Stimulated activated memory B cell treated with anti-CD40 and anti-IgM and Interleukin-4, amounts not matched to agents 10 μg/mL and 1 μg/mL and 100 μg/mL, for 72 hours (primary cell): ENCODE measurements at regions not wholly inside any gene's neighbourhood (a gene's known extent, or its start where the extent isn't known, plus 50 kb on each side); places are given as distances from the start of the nearest gene placed in this dataset.
"Not testable (repeated sequence)": the region's sequence is repeated elsewhere in the genome, so short reads cannot be mapped to it uniquely, and the experiment has no call there.

Experiments
- ATAC-seq: fragments of 150-1000 bp; cut with Tn5 transposase; 2 replicates; pipeline ENCODE4 v1.10.0; 2021
- H3K27ac Mint-ChIP-seq: one replicate; pipeline ENCODE4 v1.8.0; 2022; ENCODE audit warnings: mild to moderate bottlenecking, mixed read lengths
- H3K27me3 Mint-ChIP-seq: one replicate; pipeline ENCODE4 v1.8.0; 2022; ENCODE audit warnings: mixed read lengths
- H3K36me3 Mint-ChIP-seq: one replicate; pipeline ENCODE4 v1.8.0; 2022; ENCODE audit warnings: mixed read lengths
- H3K4me1 Mint-ChIP-seq: one replicate; pipeline ENCODE4 v1.8.0; 2022; ENCODE audit warnings: mixed read lengths
- H3K4me3 Mint-ChIP-seq: one replicate; pipeline ENCODE4 v1.8.0; 2022; ENCODE audit warnings: mild to moderate bottlenecking, moderate library complexity, mixed read lengths
- H3K9me3 Mint-ChIP-seq: one replicate; pipeline ENCODE4 v1.8.0; 2022; ENCODE audit warnings: mixed read lengths

DNA sequence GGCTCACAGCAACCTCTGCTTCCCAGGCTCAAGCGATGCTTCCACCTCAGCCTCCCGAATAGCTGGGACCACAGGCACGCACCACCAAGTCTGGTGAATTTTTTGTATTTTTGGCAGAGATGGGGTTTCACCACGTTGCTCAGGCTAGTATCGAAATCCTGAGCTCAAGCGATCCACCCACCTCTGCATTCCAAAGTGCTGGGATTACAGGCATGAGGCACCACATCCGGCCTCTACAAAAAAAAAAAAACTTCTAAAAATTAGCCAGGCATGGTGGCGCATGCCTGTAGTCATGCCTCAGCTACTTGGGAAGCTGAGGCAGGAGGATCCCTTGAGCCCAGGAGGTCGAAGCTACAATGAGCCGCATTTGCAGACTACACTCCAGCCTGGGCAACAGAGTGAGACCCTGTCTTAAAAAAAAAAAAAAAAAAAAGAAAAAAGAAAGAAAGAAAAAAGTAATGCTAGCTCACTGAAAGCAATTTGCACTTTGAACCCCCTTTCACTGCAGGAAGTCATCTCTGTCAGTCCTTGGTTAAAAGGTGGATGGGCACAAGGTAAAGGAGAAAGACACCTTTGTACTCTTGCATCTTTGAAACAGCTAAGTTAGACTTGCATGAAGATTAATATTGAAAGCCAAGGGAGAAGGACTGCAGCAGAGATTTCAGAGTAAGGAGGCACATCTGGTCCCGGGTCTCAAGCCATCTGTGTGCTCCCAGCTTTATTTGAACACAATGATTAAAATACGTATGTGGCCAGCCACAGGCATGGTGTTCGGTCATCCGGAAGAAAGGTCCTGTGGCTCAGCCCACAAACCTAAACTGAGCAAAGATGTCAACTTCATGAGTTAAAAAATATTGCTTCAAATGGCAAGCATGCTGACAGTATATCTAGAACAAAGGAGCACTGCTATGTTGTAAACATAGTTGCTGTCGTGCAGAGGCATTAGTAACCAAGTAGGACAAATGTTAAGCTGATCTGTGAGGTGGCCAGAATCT lies 103.8 kb upstream of the HMGA2 start:
- no peak overlapping the region for H3K4me3 Mint-ChIP-seq
- peaks cover 2% of the 10 kb centered on the region for H3K9me3 Mint-ChIP-seq
- H3K4me1 Mint-ChIP-seq, result no peaks in the 10 kb centered on the region
- no peaks in the 10 kb centered on the region for H3K36me3 Mint-ChIP-seq
- H3K27me3 Mint-ChIP-seq, result peaks cover 9% of the 10 kb centered on the region
- ATAC-seq, result no peak
- no peak overlapping the region for H3K27ac Mint-ChIP-seq

DNA sequence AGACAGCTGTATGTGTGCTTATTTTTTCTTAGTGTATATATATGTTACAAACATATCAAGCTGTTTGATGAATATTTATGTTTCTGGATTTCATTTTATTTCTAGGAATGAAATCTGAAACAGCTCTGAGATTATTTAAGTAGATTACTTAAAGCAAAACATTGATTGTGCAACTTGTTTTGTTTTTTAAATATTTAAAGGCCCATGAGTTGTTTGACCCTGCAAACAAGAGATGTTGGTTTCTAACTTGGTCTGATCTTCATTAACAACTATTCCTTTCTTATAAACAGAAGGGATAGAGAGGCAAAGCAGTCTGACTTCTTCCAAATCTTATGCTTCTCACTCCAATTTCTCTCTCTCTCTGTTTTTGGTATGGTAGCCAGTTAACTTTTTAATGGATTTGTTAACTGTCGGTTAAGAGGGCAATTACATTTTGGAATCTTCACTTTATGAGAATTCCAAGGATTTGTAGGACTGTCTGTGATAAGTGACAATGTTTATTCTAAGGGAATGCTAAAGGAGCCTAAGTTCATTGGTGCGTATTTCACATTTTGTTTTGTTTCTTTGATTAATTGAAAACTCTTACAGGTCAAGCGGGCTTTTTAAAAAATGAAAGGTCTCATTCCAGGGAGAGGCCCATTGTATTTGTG lies 102.6 kb upstream of the HMGA2 start:
- H3K27ac Mint-ChIP-seq, result no peak overlapping the region
- no peaks in the 10 kb centered on the region for H3K4me1 Mint-ChIP-seq
- H3K9me3 Mint-ChIP-seq, result peaks cover 5% of the 10 kb centered on the region
- H3K36me3 Mint-ChIP-seq, result no peaks in the 10 kb centered on the region
- no peak overlapping the region for H3K4me3 Mint-ChIP-seq
- peaks cover 19% of the 10 kb centered on the region for H3K27me3 Mint-ChIP-seq
- ATAC-seq, result no peak

- H3K9me3 Mint-ChIP-seq, result peaks cover 3% of the 10 kb centered on the region
- peaks cover 31% of the 10 kb centered on the region for H3K27me3 Mint-ChIP-seq
- no peak for ATAC-seq
These were observed 98.9 kb upstream of the HMGA2 start for GRCh38 chr12:65725376-65725775.

GRCh38 chr12:65728455-65728847 lies 95.8 kb upstream of the HMGA2 start:
- ATAC-seq, result no peak
- Mint-ChIP-seq H3K9me3 (peaks cover 3% of the 10 kb centered on the region), H3K4me3 (no peak overlapping the region), H3K27me3 (peaks cover 52% of the 10 kb centered on the region), H3K36me3 (no peaks in the 10 kb centered on the region), H3K4me1 (no peaks in the 10 kb centered on the region), H3K27ac (no peak overlapping the region)

More at GRCh38 chr12:65725376-65725775, 98.9 kb upstream of the HMGA2 start:
- Mint-ChIP-seq H3K4me3 (no peak overlapping the region), H3K27ac (no peak overlapping the region), H3K36me3 (no peaks in the 10 kb centered on the region), H3K4me1 (no peaks in the 10 kb centered on the region)

- H3K27ac Mint-ChIP-seq, result no peak overlapping the region
- no peaks in the 10 kb centered on the region for H3K4me1 Mint-ChIP-seq
- H3K27me3 Mint-ChIP-seq, result peaks cover 52% of the 10 kb centered on the region
- H3K36me3 Mint-ChIP-seq, result no peaks in the 10 kb centered on the region
- ATAC-seq, result peak; percentile 34
- H3K4me3 Mint-ChIP-seq, result no peak overlapping the region
- peaks cover 3% of the 10 kb centered on the region for H3K9me3 Mint-ChIP-seq
These were observed 95.2 kb upstream of the HMGA2 start for GRCh38 chr12:65728848-65729793.

GRCh38 chr12:65731771-65732170 lies 92.5 kb upstream of the HMGA2 start:
- Mint-ChIP-seq H3K36me3 (no peaks in the 10 kb centered on the region), H3K27ac (no peak overlapping the region), H3K27me3 (peaks cover 43% of the 10 kb centered on the region), H3K4me1 (no peaks in the 10 kb centered on the region), H3K4me3 (no peak overlapping the region), H3K9me3 (peaks cover 8% of the 10 kb centered on the region)
- no peak for ATAC-seq

- Mint-ChIP-seq H3K27me3 (peaks cover 39% of the 10 kb centered on the region), H3K9me3 (peaks cover 13% of the 10 kb centered on the region)
- not testable (repeated sequence) for H3K36me3 Mint-ChIP-seq, H3K4me3 Mint-ChIP-seq, H3K4me1 Mint-ChIP-seq, H3K27ac Mint-ChIP-seq, ATAC-seq
These were observed 90.6 kb upstream of the HMGA2 start for GRCh38 chr12:65733643-65734042.

GRCh38 chr12:65734226-65734625 lies 90.1 kb upstream of the HMGA2 start:
- Mint-ChIP-seq H3K36me3 (no peaks in the 10 kb centered on the region), H3K27me3 (peaks cover 38% of the 10 kb centered on the region), H3K9me3 (peaks cover 13% of the 10 kb centered on the region), H3K4me1 (no peaks in the 10 kb centered on the region), H3K27ac (no peak overlapping the region), H3K4me3 (no peak overlapping the region)
- no peak for ATAC-seq

- no peak overlapping the region for H3K4me3 Mint-ChIP-seq
- H3K9me3 Mint-ChIP-seq, result peaks cover 13% of the 10 kb centered on the region
- H3K27me3 Mint-ChIP-seq, result peaks cover 47% of the 10 kb centered on the region
- H3K27ac Mint-ChIP-seq, result no peak overlapping the region
- H3K4me1 Mint-ChIP-seq, result peaks cover 17% of the 10 kb centered on the region
- ATAC-seq, result no peak
- H3K36me3 Mint-ChIP-seq, result no peaks in the 10 kb centered on the region
These were observed 84.7 kb upstream of the HMGA2 start for GRCh38 chr12:65739606-65740005.

DNA sequence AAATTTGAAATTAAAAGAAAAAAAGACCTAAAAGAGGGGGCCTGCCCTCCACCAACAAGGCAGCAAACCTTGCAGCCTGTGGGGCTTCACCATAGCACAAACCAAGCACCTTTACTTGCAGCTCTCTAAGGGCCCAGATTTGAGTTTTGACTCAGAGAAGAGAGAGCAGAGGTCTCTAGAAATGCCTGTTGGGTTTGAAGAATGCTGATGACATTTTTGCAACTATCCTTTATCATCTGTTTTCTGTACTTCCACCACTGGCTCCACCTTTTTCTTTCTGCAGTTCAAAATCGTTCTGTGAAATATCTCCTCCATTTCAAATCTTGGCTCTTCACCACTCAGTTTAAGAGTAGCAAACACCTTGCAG lies 83.8 kb upstream of the HMGA2 start:
- peaks cover 47% of the 10 kb centered on the region for H3K27me3 Mint-ChIP-seq

DNA sequence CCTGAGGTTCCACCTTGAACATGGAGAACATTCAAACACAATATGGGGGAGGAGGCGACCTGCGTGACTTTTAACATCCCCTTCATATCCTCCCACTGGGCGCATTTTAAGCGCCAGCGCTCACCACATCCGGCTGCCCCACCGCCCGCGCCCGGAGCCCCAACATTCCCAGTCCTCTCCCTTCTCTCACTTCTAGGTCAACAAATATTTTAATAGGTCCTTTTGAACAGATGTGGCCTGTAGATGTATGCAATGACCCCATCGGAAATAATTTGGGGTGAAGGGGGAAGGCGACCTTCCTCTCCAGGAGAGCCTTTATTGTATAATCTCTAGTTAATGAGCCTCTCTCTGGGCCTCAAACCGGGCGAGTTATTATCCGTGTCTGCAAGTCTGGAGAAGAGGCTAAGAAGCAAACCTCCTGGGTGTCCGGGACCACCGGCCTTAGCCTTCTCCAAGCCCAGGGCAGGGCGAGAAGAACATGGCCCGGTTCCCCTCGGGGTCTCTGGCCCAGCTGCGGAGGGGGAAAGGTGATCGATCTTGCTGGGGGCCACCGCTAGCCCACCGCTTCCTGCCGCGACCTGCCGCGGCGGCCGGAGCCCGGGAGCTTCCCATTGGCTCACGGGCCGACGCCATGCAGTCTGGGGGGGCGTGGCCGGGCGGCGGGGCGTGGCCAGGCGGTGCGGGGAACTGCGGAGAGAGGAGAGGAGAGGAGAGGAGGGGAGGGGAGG lies 83.2 kb upstream of the HMGA2 start:
- no peaks in the 10 kb centered on the region for H3K36me3 Mint-ChIP-seq
- no peak overlapping the region for H3K27ac Mint-ChIP-seq
- H3K4me1 Mint-ChIP-seq, result peaks cover 17% of the 10 kb centered on the region
- peaks cover 9% of the 10 kb centered on the region for H3K9me3 Mint-ChIP-seq
- peak; percentile 66 for ATAC-seq
- peaks cover 47% of the 10 kb centered on the region for H3K27me3 Mint-ChIP-seq
- H3K4me3 Mint-ChIP-seq, result peak overlapping the region; percentile 69

More for the DNA sequence above, 83.8 kb upstream of the HMGA2 start:
- Mint-ChIP-seq H3K4me1 (peaks cover 17% of the 10 kb centered on the region), H3K27ac (no peak overlapping the region), H3K9me3 (peaks cover 12% of the 10 kb centered on the region), H3K36me3 (no peaks in the 10 kb centered on the region), H3K4me3 (peak overlapping the region; percentile 69)
- ATAC-seq, result no peak

GRCh38 chr12:65741656-65742017 lies 82.6 kb upstream of the HMGA2 start:
- Mint-ChIP-seq H3K27me3 (peaks cover 47% of the 10 kb centered on the region), H3K9me3 (peaks cover 7% of the 10 kb centered on the region), H3K36me3 (no peaks in the 10 kb centered on the region), H3K4me1 (peaks cover 17% of the 10 kb centered on the region), H3K4me3 (peak overlapping the region; percentile 69), H3K27ac (no peak overlapping the region)
- peak; percentile 47 for ATAC-seq

DNA sequence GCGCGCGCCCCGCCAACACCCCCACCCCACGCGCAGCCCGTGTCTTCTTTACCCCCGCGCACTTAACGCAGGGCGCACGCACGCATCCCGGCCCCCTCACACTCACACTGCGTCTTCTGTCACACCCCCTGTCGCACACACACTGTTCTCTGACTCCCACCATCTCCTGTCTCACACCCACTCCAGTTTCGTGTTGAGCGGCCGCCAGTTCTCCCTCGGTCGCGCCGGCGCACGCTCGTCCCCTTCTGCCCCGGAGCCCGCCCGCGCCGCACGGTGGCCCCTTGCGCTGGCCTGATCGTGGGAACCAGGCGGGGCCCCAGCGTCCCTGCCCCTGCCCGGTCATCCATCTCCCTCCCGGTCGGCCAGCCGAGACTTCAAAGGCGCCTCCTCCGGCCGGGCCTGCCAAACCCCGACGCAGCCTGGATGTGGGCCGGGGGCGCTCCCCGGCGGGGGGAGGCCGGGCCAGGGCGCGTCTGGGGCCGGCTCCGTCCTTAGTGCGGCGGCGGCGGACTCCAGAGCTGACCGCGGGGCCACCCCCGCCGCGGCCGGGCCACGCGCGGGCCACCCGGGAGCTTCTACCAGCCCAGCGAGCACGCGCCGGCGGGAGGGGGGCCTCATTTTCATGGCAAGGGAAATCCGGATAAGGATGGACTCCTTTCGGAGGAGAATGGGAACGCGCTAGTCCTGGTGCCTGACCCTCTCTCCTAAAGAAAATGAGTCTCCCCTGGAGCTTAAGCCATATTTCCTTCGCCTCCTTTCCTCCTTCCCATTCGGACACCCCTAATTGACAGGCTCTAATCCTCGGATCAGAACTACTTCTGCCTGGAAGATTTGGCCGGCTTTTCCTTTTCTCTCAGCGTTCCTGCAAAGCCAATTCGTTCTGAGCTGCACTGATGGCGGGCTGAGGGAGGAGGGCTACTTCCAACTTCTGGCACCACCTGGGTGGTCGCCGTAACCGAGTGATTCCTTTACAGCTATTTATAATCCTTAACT lies 82.0 kb upstream of the HMGA2 start:
- H3K36me3 Mint-ChIP-seq, result no peaks in the 10 kb centered on the region
- no peak for ATAC-seq
- peaks cover 5% of the 10 kb centered on the region for H3K9me3 Mint-ChIP-seq
- H3K4me3 Mint-ChIP-seq, result peak overlapping the region; percentile 69
- H3K27me3 Mint-ChIP-seq, result peaks cover 47% of the 10 kb centered on the region
- H3K4me1 Mint-ChIP-seq, result peaks cover 17% of the 10 kb centered on the region
- H3K27ac Mint-ChIP-seq, result no peak overlapping the region
